ENCODE measurements at regions not wholly inside any gene's neighbourhood (a gene's known extent, or its start where the extent isn't known, plus 50 kb on each side); places are given as distances from the start of the nearest gene placed in this dataset.

DNA sequence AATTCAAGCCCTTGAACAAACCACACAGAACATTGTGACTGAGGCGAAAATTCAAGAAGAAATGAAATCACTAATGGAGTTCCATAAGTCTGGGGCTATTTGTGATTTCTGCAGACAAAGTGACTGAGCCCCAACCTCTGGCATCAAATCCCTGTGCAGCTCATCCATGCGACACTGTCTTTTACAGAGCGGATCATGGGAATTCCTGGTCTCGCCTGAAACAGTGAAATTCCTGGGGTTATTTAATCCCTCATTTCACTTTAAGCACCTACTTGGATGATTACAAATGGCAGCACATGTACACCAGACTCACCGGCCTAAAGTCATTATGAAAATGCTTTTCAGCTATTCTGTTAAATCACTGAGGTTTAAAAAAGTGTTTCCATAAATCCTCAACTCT lies 102.4 kb upstream of the CDH4 start:
- Histone ChIP-seq H3F3A (ENCODE audit: insufficient read depth, low read length) (no peaks in the 10 kb centered on the region), H3K4me2 (ENCODE audit: low read depth, low read length) (no peak overlapping the region), H3K27me3 (replicated peaks; ENCODE audit: insufficient read depth, low read length) (no peaks in the 10 kb centered on the region), H3K4me3 (ENCODE audit: low read length) (no peak overlapping the region), H3K9me3 (replicated peaks; ENCODE audit: insufficient read depth, low read length) (no peaks in the 10 kb centered on the region), H2AFZ (ENCODE audit: low read length) (no peak overlapping the region), H3K79me2 (ENCODE audit: low read length) (no peaks in the 10 kb centered on the region), H3K27ac (ENCODE audit: low read length) (no peak overlapping the region), H3K4me1 (ENCODE audit: low read length) (no peaks in the 10 kb centered on the region), H3K9me2 (replicated peaks; ENCODE audit: insufficient read depth, low read length) (no peaks in the 10 kb centered on the region), H3K36me3 (replicated peaks; ENCODE audit: insufficient read depth, low read length) (no peaks in the 10 kb centered on the region), H4K20me1 (ENCODE audit: insufficient read depth, low read length) (no peaks in the 10 kb centered on the region), H3K9ac (ENCODE audit: low read length) (no peak overlapping the region)
- TF ChIP-seq EZH2 (optimal IDR thresholded peaks at IDR 0.05; ENCODE audit: low read depth, low read length), result no peak
- no peak for TF ChIP-seq EZH2phosphoT487 (IDR thresholded peaks at IDR 0.05; ENCODE audit: low read length)
- no peak for TF ChIP-seq CTCF (IDR thresholded peaks at IDR 0.05; ENCODE audit: low read length)
- no peak for DNase-seq

GRCh38 chr20:61157301-61157700 lies 94.8 kb upstream of the CDH4 start:
- Histone ChIP-seq H3K36me3 (replicated peaks; ENCODE audit: insufficient read depth, low read length) (no peaks in the 10 kb centered on the region), H3F3A (ENCODE audit: insufficient read depth, low read length) (no peaks in the 10 kb centered on the region), H3K4me3 (ENCODE audit: low read length) (no peak overlapping the region), H3K27ac (ENCODE audit: low read length) (no peak overlapping the region), H3K79me2 (ENCODE audit: low read length) (no peaks in the 10 kb centered on the region), H2AFZ (ENCODE audit: low read length) (no peak overlapping the region), H3K4me1 (ENCODE audit: low read length) (peaks cover 4% of the 10 kb centered on the region; the same call in 1 of the 2 replicates), H3K27me3 (replicated peaks; ENCODE audit: insufficient read depth, low read length) (no peaks in the 10 kb centered on the region), H3K4me2 (ENCODE audit: low read depth, low read length) (no peak overlapping the region), H3K9me3 (replicated peaks; ENCODE audit: insufficient read depth, low read length) (no peaks in the 10 kb centered on the region), H4K20me1 (ENCODE audit: insufficient read depth, low read length) (no peaks in the 10 kb centered on the region), H3K9me2 (replicated peaks; ENCODE audit: insufficient read depth, low read length) (no peaks in the 10 kb centered on the region), H3K9ac (ENCODE audit: low read length) (no peak overlapping the region)
- no peak for TF ChIP-seq CTCF (IDR thresholded peaks at IDR 0.05; ENCODE audit: low read length)
- TF ChIP-seq EZH2phosphoT487 (IDR thresholded peaks at IDR 0.05; ENCODE audit: low read length), result no peak
- TF ChIP-seq EZH2 (optimal IDR thresholded peaks at IDR 0.05; ENCODE audit: low read depth, low read length), result no peak
- no peak for DNase-seq

GRCh38 chr20:61159957-61160686 lies 91.9 kb upstream of the CDH4 start:
- Histone ChIP-seq H3K36me3 (replicated peaks; ENCODE audit: insufficient read depth, low read length) (no peaks in the 10 kb centered on the region), H3K4me3 (ENCODE audit: low read length) (peak overlapping the region; percentile 5), H3K9me2 (replicated peaks; ENCODE audit: insufficient read depth, low read length) (no peaks in the 10 kb centered on the region), H3K27me3 (replicated peaks; ENCODE audit: insufficient read depth, low read length) (no peaks in the 10 kb centered on the region), H4K20me1 (ENCODE audit: insufficient read depth, low read length) (no peaks in the 10 kb centered on the region), H2AFZ (ENCODE audit: low read length) (peak overlapping the region; percentile 32; the same call in 1 of the 2 replicates), H3K4me1 (ENCODE audit: low read length) (peaks cover 4% of the 10 kb centered on the region; the same call in 1 of the 2 replicates), H3K9me3 (replicated peaks; ENCODE audit: insufficient read depth, low read length) (no peaks in the 10 kb centered on the region), H3F3A (ENCODE audit: insufficient read depth, low read length) (no peaks in the 10 kb centered on the region), H3K27ac (ENCODE audit: low read length) (peak overlapping the region; percentile 24; the same call in 1 of the 2 replicates), H3K9ac (ENCODE audit: low read length) (no peak overlapping the region), H3K79me2 (ENCODE audit: low read length) (no peaks in the 10 kb centered on the region), H3K4me2 (ENCODE audit: low read depth, low read length) (peak overlapping the region; percentile 31)
- DNase-seq, result peak; percentile 87
- TF ChIP-seq CTCF (IDR thresholded peaks at IDR 0.05; ENCODE audit: low read length) (no peak), EZH2 (optimal IDR thresholded peaks at IDR 0.05; ENCODE audit: low read depth, low read length) (no peak), EZH2phosphoT487 (IDR thresholded peaks at IDR 0.05; ENCODE audit: low read length) (no peak)
